HL-60 (cell line): ENCODE measurements at regions not wholly inside any gene's neighbourhood (a gene's known extent, or its start where the extent isn't known, plus 50 kb on each side); places are given as distances from the start of the nearest gene placed in this dataset.

Experiments used
- CTCF ChIP-seq: IDR thresholded peaks from one replicate; pipeline ENCODE4 v1.5.1; 2011; ENCODE audit warnings: low read length, control low read depth, inconsistent platforms; ENCODE audit not compliant: insufficient read depth
- GABPA ChIP-seq: IDR thresholded peaks from 2 replicates; pipeline ENCODE4 v1.6.1; 2012; ENCODE audit warnings: low read depth

- TF ChIP-seq CTCF: no peak
- no peak for TF ChIP-seq GABPA
These were observed 666.5 kb downstream of the GBE1 start for GRCh38 chr3:81094986-81095385.
